OCI-LY1 (cell line): ENCODE measurements at regions not wholly inside any gene's neighbourhood (a gene's known extent, or its start where the extent isn't known, plus 50 kb on each side); places are given as distances from the start of the nearest gene placed in this dataset.

Experiments
- H2AFZ ChIP-seq: fragments of 200-600 bp; sonication (generic), shearing (Covaris generic); 2 replicates; pipeline ENCODE4 v1.6.0; 2014; ENCODE audit warnings: antibody characterized with exemption, mild to moderate bottlenecking, low read length
- H3F3A ChIP-seq: fragments of 200-600 bp; sonication (generic), shearing (Covaris generic); 2 replicates; pipeline ENCODE4 v1.6.0; 2014; ENCODE audit warnings: mild to moderate bottlenecking, antibody characterized with exemption, low read length, moderate library complexity; ENCODE audit not compliant: insufficient read depth
- H3K27ac ChIP-seq: fragments of 200-600 bp; sonication (generic); 2 replicates; pipeline ENCODE4 v1.5.1; 2014; ENCODE audit warnings: low read length, mixed run types, mild to moderate bottlenecking, low read depth; ENCODE audit not compliant: poor library complexity, severe bottlenecking
- H3K27me3 ChIP-seq: fragments of 200-600 bp; sonication (generic); 2 replicates; pipeline ENCODE4 v1.6.0; 2014; ENCODE audit warnings: antibody characterized with exemption, mild to moderate bottlenecking, low read length, moderate library complexity; ENCODE audit not compliant: insufficient read depth
- H3K36me3 ChIP-seq: fragments of 200-600 bp; sonication (generic); 2 replicates; pipeline ENCODE4 v1.6.1; 2014; ENCODE audit warnings: mild to moderate bottlenecking, antibody characterized with exemption, low read length, moderate library complexity, mixed read lengths; ENCODE audit not compliant: insufficient read depth
- H3K4me1 ChIP-seq: fragments of 200-600 bp; sonication (generic); 2 replicates; pipeline ENCODE4 v1.5.1; 2014; ENCODE audit warnings: mild to moderate bottlenecking, low read length, moderate library complexity; ENCODE audit not compliant: insufficient read depth, severe bottlenecking
- H3K4me2 ChIP-seq: fragments of 200-600 bp; sonication (generic), shearing (Covaris generic); 2 replicates; pipeline ENCODE4 v1.6.1; 2014; ENCODE audit warnings: low read length
- H3K4me3 ChIP-seq: fragments of 200-600 bp; sonication (generic); 2 replicates; pipeline ENCODE4 v1.5.1; 2014; ENCODE audit warnings: low read length, low read depth, mild to moderate bottlenecking, mixed read lengths; ENCODE audit not compliant: poor library complexity, severe bottlenecking
- H3K79me2 ChIP-seq: fragments of 200-600 bp; shearing (Covaris generic); 2 replicates; pipeline ENCODE4 v1.6.1; 2016; ENCODE audit warnings: mixed run types, low read length, mixed read lengths; ENCODE audit not compliant: insufficient read depth
- H3K9ac ChIP-seq: fragments of 200-600 bp; sonication (generic), shearing (Covaris generic); 2 replicates; pipeline ENCODE4 v1.6.1; 2014; ENCODE audit warnings: mild to moderate bottlenecking, low read length, mixed read lengths
- H3K9me2 ChIP-seq: fragments of 200-600 bp; sonication (generic), shearing (Covaris generic); 2 replicates; pipeline ENCODE4 v1.6.1; 2014; ENCODE audit warnings: low read depth, mild to moderate bottlenecking, low read length, mixed read lengths
- H3K9me3 ChIP-seq: fragments of 200-600 bp; shearing (Covaris generic); 2 replicates; pipeline ENCODE4 v1.6.1; 2014; ENCODE audit warnings: low read length, mixed read lengths
- H4K20me1 ChIP-seq: fragments of 200-600 bp; sonication (generic), shearing (Covaris generic); 2 replicates; pipeline ENCODE4 v1.6.0; 2016; ENCODE audit warnings: mild to moderate bottlenecking, low read length; ENCODE audit not compliant: insufficient read depth
- CTCF ChIP-seq: fragments of 200-600 bp; sonication (generic), shearing (Covaris generic); IDR thresholded peaks from 2 replicates; pipeline ENCODE4 v1.5.1; 2017; ENCODE audit warnings: mild to moderate bottlenecking, antibody characterized with exemption, low read length, moderate library complexity, mixed read lengths
- EZH2 ChIP-seq: fragments of 200-600 bp; sonication (generic), shearing (Covaris generic); IDR thresholded peaks from 2 replicates; pipeline ENCODE4 v1.8.0; 2017; ENCODE audit warnings: borderline replicate concordance, mixed run types, mild to moderate bottlenecking, antibody characterized with exemption, low read length, moderate library complexity, mixed read lengths

GRCh38 chr1:90821788-90822359 is 104.8 kb upstream of the BARHL2 start:
- Histone ChIP-seq H4K20me1 (no peaks in the 10 kb centered on the region), H3K9me2 (no peaks in the 10 kb centered on the region), H3K4me1 (peaks cover 8% of the 10 kb centered on the region), H3K4me3 (no peak overlapping the region), H3K9ac (no peak overlapping the region), H3F3A (no peaks in the 10 kb centered on the region), H2AFZ (no peak overlapping the region), H3K27me3 (no peaks in the 10 kb centered on the region), H3K4me2 (no peak overlapping the region), H3K9me3 (no peaks in the 10 kb centered on the region), H3K27ac (no peak overlapping the region), H3K36me3 (no peaks in the 10 kb centered on the region), H3K79me2 (no peaks in the 10 kb centered on the region)
- TF ChIP-seq EZH2 (no peak), CTCF (no peak)

- Histone ChIP-seq H3K9me2 (no peaks in the 10 kb centered on the region), H3K9me3 (no peaks in the 10 kb centered on the region), H3K4me2 (no peak overlapping the region), H3K4me3 (no peak overlapping the region), H3K79me2 (no peaks in the 10 kb centered on the region), H3F3A (no peaks in the 10 kb centered on the region), H3K27me3 (no peaks in the 10 kb centered on the region), H3K27ac (no peak overlapping the region), H3K4me1 (peaks cover 8% of the 10 kb centered on the region), H4K20me1 (no peaks in the 10 kb centered on the region), H2AFZ (no peak overlapping the region), H3K36me3 (no peaks in the 10 kb centered on the region), H3K9ac (no peak overlapping the region)
- TF ChIP-seq EZH2 (no peak), CTCF (no peak)
Measured at GRCh38 chr1:90821152-90821787, 104.2 kb upstream of the BARHL2 start.

GRCh38 chr1:90820745-90821144 is 103.6 kb upstream of the BARHL2 start:
- H2AFZ ChIP-seq, result no peak overlapping the region
- H3K9me2 ChIP-seq, result no peaks in the 10 kb centered on the region
- no peaks in the 10 kb centered on the region for H4K20me1 ChIP-seq
- H3K9ac ChIP-seq, result no peak overlapping the region
- no peaks in the 10 kb centered on the region for H3F3A ChIP-seq
- H3K4me2 ChIP-seq, result no peak overlapping the region
- peaks cover 8% of the 10 kb centered on the region for H3K4me1 ChIP-seq
- H3K36me3 ChIP-seq, result no peaks in the 10 kb centered on the region
- TF ChIP-seq CTCF (no peak), EZH2 (no peak)
- no peaks in the 10 kb centered on the region for H3K27me3 ChIP-seq
- H3K9me3 ChIP-seq, result no peaks in the 10 kb centered on the region
- no peaks in the 10 kb centered on the region for H3K79me2 ChIP-seq
- no peak overlapping the region for H3K4me3 ChIP-seq
- H3K27ac ChIP-seq, result no peak overlapping the region
